HCT116 (cell line): ENCODE measurements at regions not wholly inside any gene's neighbourhood (a gene's known extent, or its start where the extent isn't known, plus 50 kb on each side); places are given as distances from the start of the nearest gene placed in this dataset.

ENCODE experiments used
- ATAC-seq: fragments of 200-7000 bp; cut with Tn5 transposase; 2 replicates; pipeline ENCODE4 v1.9.1; 2020; ENCODE audit warnings: mild to moderate bottlenecking, moderate library complexity
- BruUV-seq: library from RNA; stranded (reverse); fragments of 400-500 nt; replicated peaks from 2 replicates; lab custom pipeline; 2021; lab: Mats Ljungman, UMichigan
- CTCF ChIA-PET: fragments of 300-600 bp; sonication (Branson Sonifier 250); formaldehyde crosslinking; loops from one replicate; lab custom pipeline; 2021; ENCODE audit warnings: antibody characterized with exemption; lab: Charles Lee
- POLR2A ChIA-PET: fragments of 300-600, 350-600 bp; sonication (Branson Sonifier 250); formaldehyde crosslinking; loops from one replicate; lab custom pipeline; 2021; ENCODE audit warnings: antibody characterized with exemption; lab: Charles Lee
- RAD21 ChIA-PET, 2 experiments: fragments of 300-600 bp; sonication (Branson Sonifier 250); formaldehyde crosslinking; loops; one replicate each; lab custom pipeline; 2023; ENCODE audit warnings: low total read pairs in 2 of 2; ENCODE audit not compliant: uncharacterized antibody in 2 of 2, unreplicated experiment in 2 of 2, low non-redundant PET in 1 of 2; lab: Charles Lee
- DNase-seq: peaks from one replicate; pipeline ENCODE4 v3.0.0-alpha.2; 2010; ENCODE audit warnings: low read depth, low spot score
- H2AFZ ChIP-seq: fragments of 200-600 bp; shearing (Covaris generic), sonication (generic); 2 replicates; pipeline ENCODE4 v1.6.1; 2017; ENCODE audit warnings: low read depth, mixed run types, mixed read lengths, antibody characterized with exemption, low read length; ENCODE audit not compliant: poor library complexity, severe bottlenecking
- H3K27ac ChIP-seq: 2 replicates; pipeline ENCODE4 v1.5.1; 2012; ENCODE audit warnings: low read depth, low read length
- H3K27me3 ChIP-seq: fragments of 200-600 bp; sonication (generic); 2 replicates; pipeline ENCODE4 v1.6.1; 2016; ENCODE audit warnings: mixed run types, low read length, mixed read lengths; ENCODE audit not compliant: insufficient read depth
- H3K36me3 ChIP-seq, 2 experiments: fragments of 200-500 bp in 1 of 2; fragments of 200-600 bp in 1 of 2; sonication (Bioruptor generic) in 1 of 2; sonication (generic) in 1 of 2; 2 replicates each; pipeline versions ENCODE4 v1.5.1 to v1.6.1; 2014 to 2016; ENCODE audit warnings: low read length in 2 of 2, inconsistent platforms in 1 of 2, mixed read lengths in 1 of 2, mixed run types in 1 of 2; ENCODE audit not compliant: insufficient read depth in 2 of 2, control insufficient read depth in 1 of 2
- H3K4me1 ChIP-seq, 2 experiments: fragments of 200-600 bp in 1 of 2; sonication (generic) in 1 of 2; 2 replicates each; pipeline versions ENCODE4 v1.5.1 to v1.6.1; 2012 to 2017; ENCODE audit warnings: low read length in 2 of 2, inconsistent platforms in 1 of 2, mild to moderate bottlenecking in 1 of 2, mixed read lengths in 1 of 2, mixed run types in 1 of 2, moderate library complexity in 1 of 2; ENCODE audit not compliant: insufficient read depth in 2 of 2, control insufficient read depth in 1 of 2
- H3K4me2 ChIP-seq: fragments of 200-600 bp; sonication (generic); 2 replicates; pipeline ENCODE4 v1.6.1; 2017; ENCODE audit warnings: mixed run types, low read length, mixed read lengths
- H3K4me3 ChIP-seq, 2 experiments: fragments of 200-600 bp in 1 of 2; sonication (generic) in 1 of 2; replicated peaks in 1 of 2; 2 replicates each; pipeline ENCODE4 v1.5.1; 2011 to 2016; ENCODE audit warnings: low read length in 2 of 2, control low read depth in 1 of 2, low read depth in 1 of 2, mild to moderate bottlenecking in 1 of 2, mixed read lengths in 1 of 2, mixed run types in 1 of 2
- H3K79me2 ChIP-seq: fragments of 200-600 bp; sonication (generic); 2 replicates; pipeline ENCODE4 v1.6.1; 2017; ENCODE audit warnings: mild to moderate bottlenecking, mixed run types, low read length, moderate library complexity, mixed read lengths; ENCODE audit not compliant: insufficient read depth
- H3K9ac ChIP-seq: fragments of 200-600 bp; sonication (generic); 2 replicates; pipeline ENCODE4 v1.6.1; 2016; ENCODE audit warnings: low read length, mixed read lengths
- H3K9me2 ChIP-seq: fragments of 200-600 bp; sonication (generic), shearing (Covaris generic); 2 replicates; pipeline ENCODE4 v1.6.1; 2017; ENCODE audit warnings: mixed run types, mild to moderate bottlenecking, moderate library complexity; ENCODE audit not compliant: insufficient read depth
- H3K9me3 ChIP-seq, 2 experiments: fragments of 200-500 bp in 1 of 2; fragments of 200-600 bp in 1 of 2; sonication (Bioruptor generic) in 1 of 2; sonication (generic) in 1 of 2; 2 replicates each; pipeline ENCODE4 v1.6.1; 2014 to 2017; ENCODE audit warnings: low read length in 2 of 2, mixed read lengths in 2 of 2, inconsistent platforms in 1 of 2, low read depth in 1 of 2, mild to moderate bottlenecking in 1 of 2, mixed run types in 1 of 2, moderate library complexity in 1 of 2; ENCODE audit not compliant: control insufficient read depth in 1 of 2, insufficient read depth in 1 of 2
- H4K20me1 ChIP-seq: fragments of 200-600 bp; sonication (generic), shearing (Covaris generic); 2 replicates; pipeline ENCODE4 v1.6.1; 2017; ENCODE audit warnings: mixed run types, mild to moderate bottlenecking, moderate library complexity; ENCODE audit not compliant: insufficient read depth
- ATF3 ChIP-seq: IDR thresholded peaks from 2 replicates; pipeline ENCODE4 v1.6.1; 2012
- CBX3 ChIP-seq: IDR thresholded peaks from 2 replicates; pipeline ENCODE4 v1.6.1; 2012; ENCODE audit warnings: low read depth
- EGR1 ChIP-seq: IDR thresholded peaks from 2 replicates; pipeline ENCODE4 v1.6.1; 2012; ENCODE audit warnings: low read depth
- ELF1 ChIP-seq: IDR thresholded peaks from 2 replicates; pipeline ENCODE4 v1.6.1; 2012; ENCODE audit warnings: low read depth, borderline replicate concordance
- EZH2 ChIP-seq: fragments of 200-600 bp; sonication (generic); IDR thresholded peaks from 2 replicates; pipeline ENCODE4 v1.6.1; 2017; ENCODE audit warnings: antibody characterized with exemption, mixed run types
- POLR2AphosphoS5 ChIP-seq: IDR thresholded peaks from 2 replicates; pipeline ENCODE4 v1.6.1; 2011; ENCODE audit warnings: mild to moderate bottlenecking, low read depth, low read length, moderate library complexity
- RAD21 ChIP-seq: IDR thresholded peaks from 2 replicates; pipeline ENCODE4 v1.6.1; 2012; ENCODE audit warnings: low read depth, mild to moderate bottlenecking
- SIN3A ChIP-seq: IDR thresholded peaks from 2 replicates; pipeline ENCODE4 v1.6.1; 2012; ENCODE audit warnings: low read depth
- SRF ChIP-seq: IDR thresholded peaks from 2 replicates; pipeline ENCODE4 v1.6.1; 2012; ENCODE audit warnings: low read depth
- TCF7L2 ChIP-seq: IDR thresholded peaks from 2 replicates; pipeline ENCODE4 v1.7.0; 2011; ENCODE audit warnings: borderline replicate concordance, inconsistent platforms; ENCODE audit not compliant: insufficient read depth, insufficient read length; ENCODE audit errors: extremely low read depth
- YY1 ChIP-seq: IDR thresholded peaks from 2 replicates; pipeline ENCODE4 v1.6.1; 2011; ENCODE audit warnings: low read length, low read depth, moderate library complexity, mild to moderate bottlenecking; ENCODE audit not compliant: insufficient replicate concordance; ENCODE audit errors: extremely low read depth
- ZFX ChIP-seq: fragments of 450-650 bp; IDR thresholded peaks from 2 replicates; pipeline ENCODE4 v1.6.1; 2017
- ZNF274 ChIP-seq: fragments of 200-500 bp; sonication (Bioruptor generic); IDR thresholded peaks from 2 replicates; pipeline ENCODE4 v1.6.1; 2014; ENCODE audit warnings: mild to moderate bottlenecking, low read depth, low read length, inconsistent platforms
- intact Hi-C: fragments of 100-400 bp; cut with micrococcal nuclease; formaldehyde crosslinking; loops from 2 replicates; pipeline ENCODE4 v1.10.0; 2022
- TF ChIP-seq, protein P1 (sequence below): IDR thresholded peaks from 2 replicates; pipeline ENCODE4 v1.6.1; 2012

DNA sequence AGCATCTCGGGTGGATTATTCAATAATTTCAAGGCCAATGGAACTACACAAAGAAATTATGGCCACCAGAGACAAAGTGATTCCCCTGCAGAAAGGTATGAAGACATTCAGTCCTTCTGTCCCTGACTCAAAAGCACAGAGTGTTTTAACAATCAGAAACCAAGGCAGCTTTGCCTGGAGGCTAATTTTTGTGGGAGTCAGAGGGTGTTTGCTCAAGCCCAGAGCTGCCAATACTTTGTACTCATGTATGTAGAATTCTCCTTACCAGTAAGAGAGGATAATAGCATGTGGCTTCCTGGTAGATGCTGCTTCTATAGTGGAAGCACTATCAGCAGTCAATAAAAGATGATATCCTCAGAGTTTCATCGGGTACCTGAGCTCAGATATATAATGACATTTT, 178.4 kb downstream of the KCNE4 start:
- BruUV-seq = no TSS peak
- Histone ChIP-seq H3K4me3 (no peak overlapping the region), H3K27me3 (no peaks in the 10 kb centered on the region), H3K9ac (no peak overlapping the region), H3K79me2 (no peaks in the 10 kb centered on the region), H4K20me1 (no peaks in the 10 kb centered on the region), H2AFZ (no peak overlapping the region), H3K9me3 (no peaks in the 10 kb centered on the region), H3K27ac (no peak overlapping the region), H3K36me3 (no peaks in the 10 kb centered on the region), H3K9me2 (0 out of 2 replicates have a peak, but pooled peaks cover 4% of the 10 kb centered on the region), H3K4me1 (no peaks in the 10 kb centered on the region), H3K4me2 (no peak overlapping the region)
- TF ChIP-seq TCF7L2 (no peak), ZNF274 (no peak), SRF (no peak), RAD21 (no peak), EZH2 (no peak), EGR1 (no peak), ELF1 (no peak), CBX3 (no peak), SIN3A (no peak), POLR2AphosphoS5 (no peak), ZFX (no peak), YY1 (no peak), ATF3 (no peak)
- TF ChIP-seq, protein P1, sequence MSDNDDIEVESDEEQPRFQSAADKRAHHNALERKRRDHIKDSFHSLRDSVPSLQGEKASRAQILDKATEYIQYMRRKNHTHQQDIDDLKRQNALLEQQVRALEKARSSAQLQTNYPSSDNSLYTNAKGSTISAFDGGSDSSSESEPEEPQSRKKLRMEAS = no peak
- ChIA-PET POLR2A (no interaction called here), RAD21 (no interaction called here), CTCF (no interaction called here)
- DNase-seq (no peak), ATAC-seq (no peak)
- intact Hi-C loops = no loop called here
